Ishikawa (cell line): ENCODE measurements at regions not wholly inside any gene's neighbourhood (a gene's known extent, or its start where the extent isn't known, plus 50 kb on each side); places are given as distances from the start of the nearest gene placed in this dataset.
A peak's percentile ranks its signal among the peaks of the same experiment; 100 is the strongest.

Experiments
- CEBPB ChIP-seq: IDR thresholded peaks from 2 replicates; pipeline ENCODE4 v1.6.1; 2012
- CREB1 ChIP-seq: IDR thresholded peaks from 2 replicates; pipeline ENCODE4 v1.6.1; 2012; ENCODE audit warnings: low read depth
- EGR1 ChIP-seq: IDR thresholded peaks from 2 replicates; pipeline ENCODE4 v1.6.1; 2012
- EP300 ChIP-seq: IDR thresholded peaks from 2 replicates; pipeline ENCODE4 v1.6.1; 2012; ENCODE audit warnings: borderline replicate concordance
- FOXM1 ChIP-seq: IDR thresholded peaks from 2 replicates; pipeline ENCODE4 v1.6.1; 2012; ENCODE audit warnings: low read depth, borderline replicate concordance
- NFIC ChIP-seq: IDR thresholded peaks from 2 replicates; pipeline ENCODE4 v1.6.1; 2012
- RAD21 ChIP-seq: IDR thresholded peaks from 2 replicates; pipeline ENCODE4 v1.6.1; 2012; ENCODE audit warnings: low read depth
- TAF1 ChIP-seq: IDR thresholded peaks from 2 replicates; pipeline ENCODE4 v1.6.1; 2012; ENCODE audit warnings: low read depth, mild to moderate bottlenecking
- TCF12 ChIP-seq: IDR thresholded peaks from 2 replicates; pipeline ENCODE4 v1.6.1; 2012; ENCODE audit warnings: low read depth
- TEAD4 ChIP-seq: IDR thresholded peaks from 2 replicates; pipeline ENCODE4 v1.6.1; 2012
- YY1 ChIP-seq: IDR thresholded peaks from 2 replicates; pipeline ENCODE4 v1.6.1; 2012; ENCODE audit warnings: low read depth
- ZBTB7A ChIP-seq: IDR thresholded peaks from 2 replicates; pipeline ENCODE4 v1.6.1; 2012; ENCODE audit warnings: low read depth
- TF ChIP-seq, protein P1 (sequence below): IDR thresholded peaks from 2 replicates; pipeline ENCODE4 v1.6.1; 2012
- TF ChIP-seq, protein P2 (sequence below): IDR thresholded peaks from 2 replicates; pipeline ENCODE4 v1.6.1; 2012
- TF ChIP-seq, protein P3 (sequence below): IDR thresholded peaks from 2 replicates; pipeline ENCODE4 v1.6.1; 2012; ENCODE audit warnings: low read depth, mild to moderate bottlenecking

DNA sequence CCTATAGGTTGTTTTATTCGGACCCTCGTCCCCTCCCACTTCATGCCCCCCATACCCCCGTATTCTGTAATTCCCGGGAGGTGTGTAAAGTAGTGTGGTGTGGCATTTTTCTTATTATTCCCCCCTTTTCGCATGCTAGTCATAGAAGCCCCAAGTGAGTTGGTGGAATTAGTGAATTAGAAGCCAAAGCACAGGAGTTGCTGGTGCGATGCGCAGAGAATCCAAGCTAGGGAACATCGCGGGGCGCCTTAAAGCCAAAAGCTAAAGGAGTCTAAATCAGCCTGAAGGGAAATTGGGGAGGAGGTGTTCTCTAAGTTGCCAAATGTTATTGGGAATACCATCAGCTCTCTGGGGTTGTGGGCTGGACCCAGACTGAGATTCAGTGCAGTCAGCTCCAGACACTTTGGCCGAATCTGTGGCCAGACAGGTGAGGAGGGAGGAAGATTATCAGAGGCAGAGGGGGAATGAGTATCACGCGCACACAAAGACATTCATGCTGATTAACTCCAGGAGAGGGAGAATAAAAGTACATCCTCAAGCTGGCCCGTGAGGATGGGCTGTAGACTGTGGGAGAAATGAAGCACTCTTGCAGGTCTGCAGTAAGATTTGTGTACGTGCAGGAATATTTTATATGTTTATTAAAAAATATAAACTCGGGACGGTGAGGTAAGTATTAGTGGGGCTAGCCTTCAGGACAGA lies 102.8 kb upstream of the HSD17B12 start:
- TF ChIP-seq NFIC (no peak), TCF12 (no peak), EGR1 (no peak), RAD21 (no peak), TEAD4 (no peak), YY1 (no peak), CEBPB (no peak), ZBTB7A (no peak)
- TF ChIP-seq, protein P1, sequence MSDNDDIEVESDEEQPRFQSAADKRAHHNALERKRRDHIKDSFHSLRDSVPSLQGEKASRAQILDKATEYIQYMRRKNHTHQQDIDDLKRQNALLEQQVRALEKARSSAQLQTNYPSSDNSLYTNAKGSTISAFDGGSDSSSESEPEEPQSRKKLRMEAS, result no peak
- TF ChIP-seq, protein P2, sequence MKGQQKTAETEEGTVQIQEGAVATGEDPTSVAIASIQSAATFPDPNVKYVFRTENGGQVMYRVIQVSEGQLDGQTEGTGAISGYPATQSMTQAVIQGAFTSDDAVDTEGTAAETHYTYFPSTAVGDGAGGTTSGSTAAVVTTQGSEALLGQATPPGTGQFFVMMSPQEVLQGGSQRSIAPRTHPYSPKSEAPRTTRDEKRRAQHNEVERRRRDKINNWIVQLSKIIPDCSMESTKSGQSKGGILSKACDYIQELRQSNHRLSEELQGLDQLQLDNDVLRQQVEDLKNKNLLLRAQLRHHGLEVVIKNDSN, result no peak

DNA sequence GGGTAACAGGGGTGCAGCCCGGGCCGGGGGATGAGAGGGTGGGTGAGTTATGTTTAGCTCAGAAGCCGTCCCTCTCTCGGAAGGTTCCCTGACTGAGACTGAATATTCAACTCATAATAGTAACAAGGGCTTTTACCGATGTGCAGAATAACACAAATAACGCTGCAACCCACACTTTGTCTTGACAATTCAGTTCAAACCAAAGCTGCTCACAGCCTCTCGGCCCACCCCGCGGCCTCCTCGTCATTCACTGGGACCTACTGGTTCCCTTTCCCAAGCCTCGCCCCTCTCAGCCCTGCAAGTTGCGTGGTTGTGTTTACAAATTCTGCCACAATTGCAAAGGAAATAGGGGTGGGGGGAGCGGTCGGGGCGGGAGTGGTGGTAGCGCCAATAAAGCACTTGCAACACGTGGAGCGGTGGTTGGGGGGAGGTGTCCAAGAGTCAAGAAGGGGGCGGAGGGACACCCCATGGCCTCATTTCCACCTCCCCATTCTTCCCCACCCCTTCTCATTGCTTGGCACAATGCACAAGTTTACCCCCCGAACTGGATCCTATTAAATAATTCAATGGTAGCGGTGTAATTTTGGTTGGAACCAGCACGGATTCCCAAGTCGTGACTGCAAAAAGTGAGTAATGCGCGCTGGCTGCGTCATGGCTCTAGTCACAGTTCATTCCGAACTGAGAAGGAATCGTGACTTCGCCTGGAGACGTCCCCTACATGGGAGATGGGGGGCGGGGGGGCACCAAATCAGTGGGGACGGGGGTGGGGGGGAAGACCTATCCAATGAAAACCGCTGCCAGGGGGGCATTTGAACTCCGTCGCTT lies 102.0 kb upstream of the HSD17B12 start:
- TF ChIP-seq, protein P3, sequence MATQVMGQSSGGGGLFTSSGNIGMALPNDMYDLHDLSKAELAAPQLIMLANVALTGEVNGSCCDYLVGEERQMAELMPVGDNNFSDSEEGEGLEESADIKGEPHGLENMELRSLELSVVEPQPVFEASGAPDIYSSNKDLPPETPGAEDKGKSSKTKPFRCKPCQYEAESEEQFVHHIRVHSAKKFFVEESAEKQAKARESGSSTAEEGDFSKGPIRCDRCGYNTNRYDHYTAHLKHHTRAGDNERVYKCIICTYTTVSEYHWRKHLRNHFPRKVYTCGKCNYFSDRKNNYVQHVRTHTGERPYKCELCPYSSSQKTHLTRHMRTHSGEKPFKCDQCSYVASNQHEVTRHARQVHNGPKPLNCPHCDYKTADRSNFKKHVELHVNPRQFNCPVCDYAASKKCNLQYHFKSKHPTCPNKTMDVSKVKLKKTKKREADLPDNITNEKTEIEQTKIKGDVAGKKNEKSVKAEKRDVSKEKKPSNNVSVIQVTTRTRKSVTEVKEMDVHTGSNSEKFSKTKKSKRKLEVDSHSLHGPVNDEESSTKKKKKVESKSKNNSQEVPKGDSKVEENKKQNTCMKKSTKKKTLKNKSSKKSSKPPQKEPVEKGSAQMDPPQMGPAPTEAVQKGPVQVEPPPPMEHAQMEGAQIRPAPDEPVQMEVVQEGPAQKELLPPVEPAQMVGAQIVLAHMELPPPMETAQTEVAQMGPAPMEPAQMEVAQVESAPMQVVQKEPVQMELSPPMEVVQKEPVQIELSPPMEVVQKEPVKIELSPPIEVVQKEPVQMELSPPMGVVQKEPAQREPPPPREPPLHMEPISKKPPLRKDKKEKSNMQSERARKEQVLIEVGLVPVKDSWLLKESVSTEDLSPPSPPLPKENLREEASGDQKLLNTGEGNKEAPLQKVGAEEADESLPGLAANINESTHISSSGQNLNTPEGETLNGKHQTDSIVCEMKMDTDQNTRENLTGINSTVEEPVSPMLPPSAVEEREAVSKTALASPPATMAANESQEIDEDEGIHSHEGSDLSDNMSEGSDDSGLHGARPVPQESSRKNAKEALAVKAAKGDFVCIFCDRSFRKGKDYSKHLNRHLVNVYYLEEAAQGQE, result no peak
- TF ChIP-seq TCF12, result no peak
- TF ChIP-seq EGR1, result no peak
- TF ChIP-seq TEAD4, result no peak
- TF ChIP-seq CEBPB, result no peak
- TF ChIP-seq EP300, result no peak
- TF ChIP-seq, protein P2, result no peak
- no peak for TF ChIP-seq NFIC
- TF ChIP-seq TAF1, result no peak
- TF ChIP-seq FOXM1, result no peak
- no peak for TF ChIP-seq CREB1
- no peak for TF ChIP-seq RAD21
- TF ChIP-seq, protein P1, result no peak
- no peak for TF ChIP-seq YY1
- no peak for TF ChIP-seq ZBTB7A

DNA sequence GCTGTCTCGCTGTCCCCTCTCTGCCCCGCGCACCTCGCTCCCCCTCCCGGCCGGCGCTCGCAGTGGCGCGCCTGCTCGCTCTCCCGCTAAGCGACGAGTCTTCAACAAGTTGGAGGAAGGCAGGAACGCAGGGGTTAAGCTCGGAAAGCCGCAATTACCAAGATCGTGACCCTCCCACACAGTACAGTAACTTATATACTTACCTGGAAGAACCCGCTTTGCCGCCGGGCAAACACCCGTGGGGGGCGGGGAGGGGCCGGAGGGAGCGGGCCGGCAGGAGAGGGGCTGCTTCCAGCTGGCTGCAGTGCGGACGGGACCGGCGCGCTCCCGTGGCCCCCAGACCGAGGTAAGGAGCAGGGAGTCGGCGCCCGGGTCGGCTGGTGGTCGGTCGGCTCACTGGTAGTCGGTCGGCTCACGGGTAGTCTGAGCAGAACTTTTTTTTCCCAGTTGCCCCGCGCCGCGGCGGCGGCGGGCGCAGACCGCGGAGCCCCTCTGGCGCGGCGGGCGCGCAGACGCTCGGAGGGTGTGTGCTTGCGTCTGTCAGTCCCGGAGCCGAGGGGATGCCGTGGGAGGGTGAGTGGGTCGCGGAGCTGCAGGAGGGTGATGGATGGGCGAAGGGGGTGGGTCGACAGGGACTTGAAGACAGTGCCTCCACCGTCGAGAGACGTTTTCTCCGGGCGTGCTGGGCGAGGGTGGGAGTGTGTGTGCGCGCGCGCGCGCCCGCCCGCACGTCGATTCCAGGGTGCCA lies 101.2 kb upstream of the HSD17B12 start:
- TF ChIP-seq ZBTB7A, result peak; percentile 39; the same call in 1 of the 2 replicates
- no peak for TF ChIP-seq FOXM1
- TF ChIP-seq, protein P1, result no peak

DNA sequence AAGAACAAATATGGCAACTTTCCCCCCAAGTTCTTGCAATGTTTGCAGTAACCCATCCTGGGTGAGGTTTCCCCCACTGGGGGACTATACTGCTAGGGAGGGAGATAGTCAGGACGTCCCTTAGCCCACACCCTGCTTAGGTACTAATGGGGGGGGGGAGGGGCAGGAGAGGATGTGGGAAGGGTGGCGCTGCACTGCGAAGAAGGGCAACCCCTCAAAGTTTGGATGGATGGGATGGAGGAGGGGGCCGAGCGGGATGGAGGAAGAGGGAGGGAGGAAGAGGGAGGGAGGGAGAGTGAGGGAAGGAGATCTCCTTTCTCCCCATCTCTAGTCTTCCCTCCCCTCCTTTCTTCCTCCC lies 100.6 kb upstream of the HSD17B12 start:
- TF ChIP-seq CREB1 (no peak), EGR1 (no peak), TEAD4 (no peak), RAD21 (no peak), ZBTB7A (no peak), FOXM1 (no peak), YY1 (no peak), EP300 (no peak), TCF12 (no peak), CEBPB (no peak), NFIC (no peak), TAF1 (no peak)
- TF ChIP-seq, protein P2, result no peak
- TF ChIP-seq, protein P1, result no peak
- TF ChIP-seq, protein P3, result no peak
